ENCODE measurements at regions not wholly inside any gene's neighbourhood (a gene's known extent, or its start where the extent isn't known, plus 50 kb on each side); places are given as distances from the start of the nearest gene placed in this dataset.

- H3F3A ChIP-seq (ENCODE audit: insufficient read depth, low read depth): no peaks in the 10 kb centered on the region
- no peak overlapping the region for H3K4me2 ChIP-seq
- intact Hi-C loops (cut with micrococcal nuclease; ENCODE audit: unreplicated experiment): no loop called here
- no peaks in the 10 kb centered on the region for H3K36me3 ChIP-seq (ENCODE audit: low read depth)
- H3K27me3 ChIP-seq (ENCODE audit: insufficient read depth, low read depth): no peaks in the 10 kb centered on the region
- H3K79me2 ChIP-seq (ENCODE audit: low read depth): no peaks in the 10 kb centered on the region
- H2AFZ ChIP-seq: no peak overlapping the region
- ChIA-PET POLR2A (ENCODE audit: unreplicated experiment) (no interaction called here), CTCF (no interaction called here)
- no peak for TF ChIP-seq EZH2 (IDR thresholded peaks at IDR 0.05; ENCODE audit: low read depth)
- TF ChIP-seq, protein P1, sequence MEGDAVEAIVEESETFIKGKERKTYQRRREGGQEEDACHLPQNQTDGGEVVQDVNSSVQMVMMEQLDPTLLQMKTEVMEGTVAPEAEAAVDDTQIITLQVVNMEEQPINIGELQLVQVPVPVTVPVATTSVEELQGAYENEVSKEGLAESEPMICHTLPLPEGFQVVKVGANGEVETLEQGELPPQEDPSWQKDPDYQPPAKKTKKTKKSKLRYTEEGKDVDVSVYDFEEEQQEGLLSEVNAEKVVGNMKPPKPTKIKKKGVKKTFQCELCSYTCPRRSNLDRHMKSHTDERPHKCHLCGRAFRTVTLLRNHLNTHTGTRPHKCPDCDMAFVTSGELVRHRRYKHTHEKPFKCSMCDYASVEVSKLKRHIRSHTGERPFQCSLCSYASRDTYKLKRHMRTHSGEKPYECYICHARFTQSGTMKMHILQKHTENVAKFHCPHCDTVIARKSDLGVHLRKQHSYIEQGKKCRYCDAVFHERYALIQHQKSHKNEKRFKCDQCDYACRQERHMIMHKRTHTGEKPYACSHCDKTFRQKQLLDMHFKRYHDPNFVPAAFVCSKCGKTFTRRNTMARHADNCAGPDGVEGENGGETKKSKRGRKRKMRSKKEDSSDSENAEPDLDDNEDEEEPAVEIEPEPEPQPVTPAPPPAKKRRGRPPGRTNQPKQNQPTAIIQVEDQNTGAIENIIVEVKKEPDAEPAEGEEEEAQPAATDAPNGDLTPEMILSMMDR (conservative IDR thresholded peaks at IDR 0.05): no peak
- H3K27ac ChIP-seq: no peak overlapping the region
- no peaks in the 10 kb centered on the region for H4K20me1 ChIP-seq (ENCODE audit: insufficient read depth)
- H3K4me1 ChIP-seq (replicated peaks; ENCODE audit: insufficient read depth): no peaks in the 10 kb centered on the region
- H3K9me3 ChIP-seq (ENCODE audit: insufficient read depth, low read depth): no peaks in the 10 kb centered on the region
- no peak for DNase-seq
- no TSS peak for BruUV-seq (replicated peaks)
- no peak overlapping the region for H3K4me3 ChIP-seq
- H3K9me2 ChIP-seq (ENCODE audit: insufficient read depth): no peaks in the 10 kb centered on the region; the same call in 1 of the 2 replicates
Measured at GRCh38 chr3:18765161-18765560, 340.0 kb upstream of the SATB1 start.

- Histone ChIP-seq H3F3A (ENCODE audit: insufficient read depth, low read depth) (peaks cover 5% of the 10 kb centered on the region; the same call in 1 of the 2 replicates), H3K27ac (no peak overlapping the region), H4K20me1 (ENCODE audit: insufficient read depth) (no peaks in the 10 kb centered on the region), H3K4me3 (no peak overlapping the region), H3K4me2 (no peak overlapping the region), H3K4me1 (replicated peaks; ENCODE audit: insufficient read depth) (peaks cover 17% of the 10 kb centered on the region), H3K79me2 (ENCODE audit: low read depth) (no peaks in the 10 kb centered on the region), H2AFZ (no peak overlapping the region), H3K27me3 (ENCODE audit: insufficient read depth, low read depth) (no peaks in the 10 kb centered on the region), H3K9me3 (ENCODE audit: insufficient read depth, low read depth) (peaks cover 10% of the 10 kb centered on the region; the same call in 1 of the 2 replicates), H3K36me3 (ENCODE audit: low read depth) (no peaks in the 10 kb centered on the region), H3K9me2 (ENCODE audit: insufficient read depth) (no peaks in the 10 kb centered on the region; the same call in 1 of the 2 replicates)
- DNase-seq: no peak
- intact Hi-C loops (cut with micrococcal nuclease; ENCODE audit: unreplicated experiment): no loop called here
- ChIA-PET CTCF (no interaction called here), POLR2A (ENCODE audit: unreplicated experiment) (no interaction called here)
- BruUV-seq (replicated peaks): no TSS peak
- TF ChIP-seq EZH2 (IDR thresholded peaks at IDR 0.05; ENCODE audit: low read depth): no peak
- TF ChIP-seq, protein P1 (conservative IDR thresholded peaks at IDR 0.05): no peak
Measured at GRCh38 chr3:18761530-18761929, 336.4 kb upstream of the SATB1 start.

GRCh38 chr3:18758047-18758704 is 333.0 kb upstream of the SATB1 start:
- Histone ChIP-seq H3K36me3 (ENCODE audit: low read depth) (no peaks in the 10 kb centered on the region), H3K4me3 (no peak overlapping the region), H3K79me2 (ENCODE audit: low read depth) (no peaks in the 10 kb centered on the region), H3K9me3 (ENCODE audit: insufficient read depth, low read depth) (peaks cover 13% of the 10 kb centered on the region; the same call in 1 of the 2 replicates), H3K27me3 (ENCODE audit: insufficient read depth, low read depth) (no peaks in the 10 kb centered on the region), H3K4me2 (peak overlapping the region; percentile 49), H4K20me1 (ENCODE audit: insufficient read depth) (no peaks in the 10 kb centered on the region), H3K4me1 (replicated peaks; ENCODE audit: insufficient read depth) (peaks cover 17% of the 10 kb centered on the region), H3K27ac (peak overlapping the region; percentile 38; the same call in 1 of the 2 replicates), H2AFZ (no peak overlapping the region), H3F3A (ENCODE audit: insufficient read depth, low read depth) (peaks cover 5% of the 10 kb centered on the region; the same call in 1 of the 2 replicates), H3K9me2 (ENCODE audit: insufficient read depth) (no peaks in the 10 kb centered on the region; the same call in 1 of the 2 replicates)
- ChIA-PET POLR2A (ENCODE audit: unreplicated experiment) (no interaction called here), CTCF (interaction anchor here (0.6 to 0.8 kb wide), 5 partner anchors 199 to 1242 kb away, joined by 3 to 5 read pairs (median 3); no protein-coding TSS in a partner anchor)
- intact Hi-C loops (cut with micrococcal nuclease; ENCODE audit: unreplicated experiment): loop anchor here (1.0 to 5.0 kb wide), 6 partner anchors 199 to 1326 kb away; partner anchors contain the start of gene SATB1
- no TSS peak for BruUV-seq (replicated peaks)
- no peak for TF ChIP-seq EZH2 (IDR thresholded peaks at IDR 0.05; ENCODE audit: low read depth)
- TF ChIP-seq, protein P1 (conservative IDR thresholded peaks at IDR 0.05): peak; percentile 94
- peak; percentile 46 to 85 for DNase-seq
